ENCODE measurements at regions not wholly inside any gene's neighbourhood (a gene's known extent, or its start where the extent isn't known, plus 50 kb on each side); places are given as distances from the start of the nearest gene placed in this dataset.

DNA sequence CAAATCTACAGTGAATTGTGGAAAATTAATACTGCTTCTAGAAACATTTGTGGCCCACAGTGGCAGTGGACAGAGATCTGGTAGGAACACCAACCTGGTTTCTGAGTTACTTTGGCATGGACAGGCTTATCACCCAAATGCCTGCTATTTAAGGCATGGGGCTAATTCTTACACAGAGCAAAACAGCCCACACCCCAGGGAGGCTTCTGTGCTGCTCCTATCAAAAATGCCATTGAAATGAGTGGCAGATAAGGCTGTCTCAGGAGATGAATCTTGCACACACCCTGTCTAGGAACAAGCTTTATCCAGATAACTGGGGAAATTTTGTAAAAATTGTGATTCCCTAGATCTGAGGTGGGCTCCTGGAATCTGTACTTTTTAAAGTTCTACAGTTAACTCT, 307.1 kb downstream of the TLE1 start:
- Histone ChIP-seq H3K9me3 (ENCODE audit: control insufficient read depth, low read depth, low read length) (no peaks in the 10 kb centered on the region), H3K79me2 (ENCODE audit: control insufficient read depth, insufficient read depth, low read length) (no peaks in the 10 kb centered on the region), H3K36me3 (ENCODE audit: control insufficient read depth in 2 of 2, extremely low read depth in 1 of 2, insufficient read depth in 2 of 2, low read length in 2 of 2) (no peaks in the 10 kb centered on the region), H3K27me3 (ENCODE audit: control insufficient read depth, extremely low read depth, insufficient read depth, low read length) (no peaks in the 10 kb centered on the region), H3K4me1 (ENCODE audit: control insufficient read depth, extremely low read depth, insufficient read depth, low read length) (peaks cover 19% of the 10 kb centered on the region), H2AFZ (ENCODE audit: control insufficient read depth, low read length) (no peak overlapping the region), H3K9ac (ENCODE audit: control insufficient read depth, extremely low read depth, insufficient read depth, low read length) (no peak overlapping the region), H4K20me1 (ENCODE audit: control insufficient read depth, extremely low read depth, insufficient read depth, low read length) (no peaks in the 10 kb centered on the region), H3K4me3 (ENCODE audit: control insufficient read depth in 2 of 3, extremely low read depth in 1 of 3, insufficient read depth in 2 of 3, low read depth in 1 of 3, low read length in 3 of 3) (no peak overlapping the region), H3K4me2 (ENCODE audit: control insufficient read depth, extremely low read depth, insufficient read depth, low read depth, low read length) (no peak overlapping the region), H3K27ac (ENCODE audit: control insufficient read depth, insufficient read depth, low read length) (no peak overlapping the region), H3K9me1 (ENCODE audit: control insufficient read depth, extremely low read depth, insufficient read depth, low read length) (no peaks in the 10 kb centered on the region)
- DNase-seq (ENCODE audit: low read depth, low spot score) (no peak), FAIRE-seq (no peak)
- dilution Hi-C loops (cut with MboI; ENCODE audit: extremely low pct_ligation_motif_present, low sequenced_read_pairs): no loop called here
- no peak for TF ChIP-seq EZH2 (IDR thresholded peaks at IDR 0.05; ENCODE audit: low read length)
- TF ChIP-seq, protein P1, sequence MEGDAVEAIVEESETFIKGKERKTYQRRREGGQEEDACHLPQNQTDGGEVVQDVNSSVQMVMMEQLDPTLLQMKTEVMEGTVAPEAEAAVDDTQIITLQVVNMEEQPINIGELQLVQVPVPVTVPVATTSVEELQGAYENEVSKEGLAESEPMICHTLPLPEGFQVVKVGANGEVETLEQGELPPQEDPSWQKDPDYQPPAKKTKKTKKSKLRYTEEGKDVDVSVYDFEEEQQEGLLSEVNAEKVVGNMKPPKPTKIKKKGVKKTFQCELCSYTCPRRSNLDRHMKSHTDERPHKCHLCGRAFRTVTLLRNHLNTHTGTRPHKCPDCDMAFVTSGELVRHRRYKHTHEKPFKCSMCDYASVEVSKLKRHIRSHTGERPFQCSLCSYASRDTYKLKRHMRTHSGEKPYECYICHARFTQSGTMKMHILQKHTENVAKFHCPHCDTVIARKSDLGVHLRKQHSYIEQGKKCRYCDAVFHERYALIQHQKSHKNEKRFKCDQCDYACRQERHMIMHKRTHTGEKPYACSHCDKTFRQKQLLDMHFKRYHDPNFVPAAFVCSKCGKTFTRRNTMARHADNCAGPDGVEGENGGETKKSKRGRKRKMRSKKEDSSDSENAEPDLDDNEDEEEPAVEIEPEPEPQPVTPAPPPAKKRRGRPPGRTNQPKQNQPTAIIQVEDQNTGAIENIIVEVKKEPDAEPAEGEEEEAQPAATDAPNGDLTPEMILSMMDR (optimal IDR thresholded peaks at IDR 0.05 in 1 of 3, IDR thresholded peaks at IDR 0.05 in 1 of 3, conservative IDR thresholded peaks at IDR 0.05 in 1 of 3; ENCODE audit: extremely low read depth in 1 of 3, insufficient read depth in 2 of 3, low read length in 3 of 3): no peak

DNA sequence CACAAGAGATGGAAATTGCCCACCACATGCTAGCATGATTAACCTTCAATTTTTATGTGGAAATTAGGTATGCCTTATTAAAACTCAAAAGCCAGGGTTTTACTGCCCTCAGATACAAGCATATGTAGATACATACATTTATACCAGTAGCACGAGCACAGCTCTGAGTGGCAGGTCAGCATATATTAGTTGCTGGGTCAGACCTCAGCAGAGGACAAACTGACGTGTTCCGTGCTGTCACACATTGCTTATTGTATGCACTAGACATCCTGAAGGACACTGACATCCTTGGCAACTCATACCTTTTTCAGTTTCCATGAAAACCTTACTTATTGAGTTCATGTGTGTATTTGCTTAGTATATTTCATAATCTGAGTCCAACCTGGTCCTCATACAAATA, 307.7 kb downstream of the TLE1 start:
- Histone ChIP-seq H3K9me3 (ENCODE audit: control insufficient read depth, low read depth, low read length) (no peaks in the 10 kb centered on the region), H3K79me2 (ENCODE audit: control insufficient read depth, insufficient read depth, low read length) (no peaks in the 10 kb centered on the region), H3K4me3 (ENCODE audit: control insufficient read depth in 2 of 3, extremely low read depth in 1 of 3, insufficient read depth in 2 of 3, low read depth in 1 of 3, low read length in 3 of 3) (no peak overlapping the region), H3K36me3 (ENCODE audit: control insufficient read depth in 2 of 2, extremely low read depth in 1 of 2, insufficient read depth in 2 of 2, low read length in 2 of 2) (no peaks in the 10 kb centered on the region), H2AFZ (ENCODE audit: control insufficient read depth, low read length) (no peak overlapping the region), H3K9ac (ENCODE audit: control insufficient read depth, extremely low read depth, insufficient read depth, low read length) (no peak overlapping the region), H3K4me1 (ENCODE audit: control insufficient read depth, extremely low read depth, insufficient read depth, low read length) (peaks cover 19% of the 10 kb centered on the region), H3K9me1 (ENCODE audit: control insufficient read depth, extremely low read depth, insufficient read depth, low read length) (no peaks in the 10 kb centered on the region), H3K4me2 (ENCODE audit: control insufficient read depth, extremely low read depth, insufficient read depth, low read depth, low read length) (no peak overlapping the region), H4K20me1 (ENCODE audit: control insufficient read depth, extremely low read depth, insufficient read depth, low read length) (no peaks in the 10 kb centered on the region), H3K27ac (ENCODE audit: control insufficient read depth, insufficient read depth, low read length) (no peak overlapping the region), H3K27me3 (ENCODE audit: control insufficient read depth, extremely low read depth, insufficient read depth, low read length) (no peaks in the 10 kb centered on the region)
- TF ChIP-seq EZH2 (IDR thresholded peaks at IDR 0.05; ENCODE audit: low read length): no peak
- TF ChIP-seq, protein P1 (optimal IDR thresholded peaks at IDR 0.05 in 1 of 3, IDR thresholded peaks at IDR 0.05 in 1 of 3, conservative IDR thresholded peaks at IDR 0.05 in 1 of 3; ENCODE audit: extremely low read depth in 1 of 3, insufficient read depth in 2 of 3, low read length in 3 of 3): no peak
- dilution Hi-C loops (cut with MboI; ENCODE audit: extremely low pct_ligation_motif_present, low sequenced_read_pairs): no loop called here
- DNase-seq (ENCODE audit: low read depth, low spot score) (no peak), FAIRE-seq (no peak)
